ENCODE measurements at regions not wholly inside any gene's neighbourhood (a gene's known extent, or its start where the extent isn't known, plus 50 kb on each side); places are given as distances from the start of the nearest gene placed in this dataset.
"Not testable (repeated sequence)": the region's sequence is repeated elsewhere in the genome, so short reads cannot be mapped to it uniquely, and the experiment has no call there.

DNA sequence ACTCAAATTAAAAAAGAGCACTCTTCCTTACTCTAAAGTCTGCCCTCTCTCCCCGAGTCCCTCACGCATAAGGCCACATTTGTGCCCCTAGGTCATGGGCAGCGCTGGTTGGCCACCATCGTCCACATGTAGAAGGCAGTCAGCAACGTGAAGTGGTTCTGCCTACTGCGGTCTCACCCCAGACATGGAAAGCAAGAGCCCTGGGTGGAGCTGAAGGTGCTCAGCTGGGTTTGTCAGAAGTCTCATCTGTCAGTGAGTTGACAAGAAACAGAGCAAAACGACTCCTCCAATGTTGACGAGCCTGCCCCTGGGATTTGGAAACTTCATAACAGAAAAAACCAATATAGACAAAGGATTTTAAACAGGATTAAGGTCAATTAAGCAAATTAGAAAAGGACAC is 192.3 kb upstream of the PRSS58 start:
- Histone ChIP-seq H3K36me3 (no peaks in the 10 kb centered on the region), H3K9me3 (no peaks in the 10 kb centered on the region), H3K4me3 (no peak overlapping the region), H3K27me3 (no peaks in the 10 kb centered on the region), H3K27ac (no peak overlapping the region), H3K4me1 (no peaks in the 10 kb centered on the region), H3K9ac (ENCODE audit: low read depth in 2 of 2, low read length in 2 of 2) (no peak overlapping the region)
- TF ChIP-seq, protein P1, sequence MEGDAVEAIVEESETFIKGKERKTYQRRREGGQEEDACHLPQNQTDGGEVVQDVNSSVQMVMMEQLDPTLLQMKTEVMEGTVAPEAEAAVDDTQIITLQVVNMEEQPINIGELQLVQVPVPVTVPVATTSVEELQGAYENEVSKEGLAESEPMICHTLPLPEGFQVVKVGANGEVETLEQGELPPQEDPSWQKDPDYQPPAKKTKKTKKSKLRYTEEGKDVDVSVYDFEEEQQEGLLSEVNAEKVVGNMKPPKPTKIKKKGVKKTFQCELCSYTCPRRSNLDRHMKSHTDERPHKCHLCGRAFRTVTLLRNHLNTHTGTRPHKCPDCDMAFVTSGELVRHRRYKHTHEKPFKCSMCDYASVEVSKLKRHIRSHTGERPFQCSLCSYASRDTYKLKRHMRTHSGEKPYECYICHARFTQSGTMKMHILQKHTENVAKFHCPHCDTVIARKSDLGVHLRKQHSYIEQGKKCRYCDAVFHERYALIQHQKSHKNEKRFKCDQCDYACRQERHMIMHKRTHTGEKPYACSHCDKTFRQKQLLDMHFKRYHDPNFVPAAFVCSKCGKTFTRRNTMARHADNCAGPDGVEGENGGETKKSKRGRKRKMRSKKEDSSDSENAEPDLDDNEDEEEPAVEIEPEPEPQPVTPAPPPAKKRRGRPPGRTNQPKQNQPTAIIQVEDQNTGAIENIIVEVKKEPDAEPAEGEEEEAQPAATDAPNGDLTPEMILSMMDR (IDR thresholded peaks at IDR 0.05), result no peak
- intact Hi-C loops (cut with DNase I), result no loop called here
- DNase-seq, result no peak

DNA sequence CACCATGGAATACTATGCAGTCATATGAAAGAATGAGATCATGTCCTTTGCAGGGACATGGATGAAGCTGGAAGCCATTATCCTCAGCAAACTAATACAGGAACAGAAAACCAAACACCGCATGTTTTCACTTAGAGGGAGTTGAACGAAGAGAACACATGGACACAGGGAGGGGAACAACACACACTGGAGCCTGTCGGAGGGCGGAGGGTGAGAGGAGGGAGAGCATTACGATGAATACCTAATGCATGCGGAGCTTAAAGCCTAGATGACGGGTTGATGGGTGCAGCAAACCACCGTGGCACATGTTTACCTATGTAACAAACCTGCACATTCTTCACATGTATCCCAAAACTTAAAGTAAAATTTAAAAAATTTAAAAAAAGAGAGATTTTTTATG is 191.0 kb upstream of the PRSS58 start:
- H3K9ac ChIP-seq (ENCODE audit: low read depth in 2 of 2, low read length in 2 of 2); H3K27ac ChIP-seq; H3K27me3 ChIP-seq; DNase-seq; H3K36me3 ChIP-seq; H3K4me1 ChIP-seq; H3K4me3 ChIP-seq; H3K9me3 ChIP-seq; intact Hi-C loops (cut with DNase I): not testable (repeated sequence)

DNA sequence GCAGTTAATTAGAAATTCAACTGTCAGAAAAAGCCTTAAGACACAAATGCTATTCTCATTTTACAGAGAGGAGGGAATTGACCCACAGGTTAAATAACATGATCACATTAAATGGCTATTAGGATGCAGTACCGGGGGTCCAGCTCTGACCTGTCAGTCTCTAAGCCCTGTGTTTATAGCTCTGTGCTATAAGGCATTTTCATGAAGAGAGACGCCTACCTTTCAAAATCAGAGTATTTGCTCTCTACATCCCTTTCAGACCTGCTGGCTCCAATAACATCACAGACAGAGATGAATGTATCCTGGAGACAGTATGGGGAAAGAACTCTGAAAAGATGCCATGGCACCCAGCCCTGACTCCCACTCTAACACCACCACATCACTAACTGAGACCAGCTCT is 189.9 kb upstream of the PRSS58 start:
- no peak overlapping the region for H3K27ac ChIP-seq
- H3K4me1 ChIP-seq, result no peaks in the 10 kb centered on the region
- H3K9me3 ChIP-seq, result no peaks in the 10 kb centered on the region
- H3K9ac ChIP-seq (ENCODE audit: low read depth in 2 of 2, low read length in 2 of 2), result no peak overlapping the region
- intact Hi-C loops (cut with DNase I), result no loop called here
- no peaks in the 10 kb centered on the region for H3K27me3 ChIP-seq
- no peaks in the 10 kb centered on the region for H3K36me3 ChIP-seq
- TF ChIP-seq, protein P1 (IDR thresholded peaks at IDR 0.05), result no peak
- DNase-seq, result no peak
- H3K4me3 ChIP-seq, result no peak overlapping the region

DNA sequence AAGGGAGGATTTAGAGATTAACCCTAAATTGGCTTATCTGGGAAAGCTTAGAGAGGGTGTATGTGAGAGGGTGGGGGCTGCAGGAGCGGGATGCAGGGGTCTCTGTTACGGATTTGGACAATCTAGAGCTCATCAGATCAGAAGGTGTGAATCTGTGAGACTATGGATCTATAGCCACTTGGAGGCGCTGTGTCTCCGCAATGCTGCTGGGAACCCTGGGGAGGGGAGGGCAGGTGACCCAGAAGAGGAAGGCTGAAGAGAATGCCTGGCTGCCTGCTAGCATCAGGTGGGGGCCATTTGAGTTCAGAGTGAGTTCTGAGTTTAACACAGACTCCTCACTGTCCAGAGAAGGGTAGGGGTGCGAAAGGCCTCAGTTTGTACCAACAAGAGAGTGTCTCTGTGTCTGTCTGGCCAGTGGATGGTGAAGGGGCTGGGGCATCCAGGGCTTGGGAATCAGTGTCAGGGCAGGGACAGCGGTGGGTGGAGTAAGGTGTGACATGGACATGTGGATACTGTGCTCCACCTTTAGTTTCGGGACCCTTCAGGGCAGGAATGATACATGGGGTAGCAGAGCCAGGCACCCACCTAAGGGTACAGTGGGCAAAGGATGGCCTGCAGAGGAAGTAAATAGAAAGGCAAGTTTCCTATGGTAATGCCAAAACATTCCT is 187.3 kb upstream of the PRSS58 start:
- Histone ChIP-seq H3K4me1 (no peaks in the 10 kb centered on the region), H3K36me3 (no peaks in the 10 kb centered on the region), H3K9ac (ENCODE audit: low read depth in 2 of 2, low read length in 2 of 2) (no peak overlapping the region), H3K27ac (no peak overlapping the region), H3K4me3 (no peak overlapping the region), H3K9me3 (no peaks in the 10 kb centered on the region), H3K27me3 (no peaks in the 10 kb centered on the region)
- no peak for DNase-seq
- TF ChIP-seq, protein P1 (IDR thresholded peaks at IDR 0.05), result no peak
- intact Hi-C loops (cut with DNase I), result no loop called here

DNA sequence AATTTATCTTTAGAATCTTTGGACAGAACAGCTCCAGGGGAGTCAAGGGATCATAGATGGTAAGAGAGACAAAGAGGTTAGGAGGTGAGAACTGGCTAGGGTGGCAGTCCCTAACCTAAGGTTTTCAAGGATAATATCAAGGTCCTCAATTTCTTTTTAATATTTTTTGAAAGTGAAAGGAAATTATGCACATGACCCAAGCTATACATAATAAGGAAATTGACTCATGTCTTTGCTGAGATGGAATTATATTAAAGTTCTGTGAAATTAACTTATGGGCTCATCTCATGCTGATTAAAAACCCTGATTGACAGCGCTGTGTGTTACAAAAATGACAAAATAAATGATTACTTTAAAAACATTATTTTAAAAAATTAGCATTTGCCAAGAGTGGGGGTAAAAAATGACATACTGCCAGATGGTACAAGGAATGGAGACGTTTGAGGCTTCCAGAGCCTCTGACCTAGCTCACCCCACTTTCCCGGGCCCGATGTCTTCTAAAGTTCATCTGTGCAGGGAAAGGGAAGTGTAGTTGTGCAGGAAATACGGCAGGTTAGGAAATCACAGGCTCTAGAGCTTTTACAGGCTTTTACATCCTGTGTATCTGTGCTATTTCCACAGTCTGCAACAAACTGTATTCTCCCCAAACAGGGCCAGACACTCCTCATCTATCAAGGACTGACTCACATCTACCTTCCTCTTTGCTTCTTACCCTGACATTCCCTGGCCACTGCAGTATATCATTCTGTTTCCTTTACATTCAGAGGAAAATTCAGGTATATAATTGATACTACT is 185.6 kb upstream of the PRSS58 start:
- no peak overlapping the region for H3K4me3 ChIP-seq
- no peak for DNase-seq
- no peaks in the 10 kb centered on the region for H3K9me3 ChIP-seq
- intact Hi-C loops (cut with DNase I), result no loop called here
- H3K27me3 ChIP-seq, result no peaks in the 10 kb centered on the region
- peaks cover 3% of the 10 kb centered on the region for H3K4me1 ChIP-seq
- H3K27ac ChIP-seq, result no peak overlapping the region
- H3K9ac ChIP-seq (ENCODE audit: low read depth in 2 of 2, low read length in 2 of 2), result no peak overlapping the region
- TF ChIP-seq, protein P1 (IDR thresholded peaks at IDR 0.05), result no peak
- no peaks in the 10 kb centered on the region for H3K36me3 ChIP-seq

DNA sequence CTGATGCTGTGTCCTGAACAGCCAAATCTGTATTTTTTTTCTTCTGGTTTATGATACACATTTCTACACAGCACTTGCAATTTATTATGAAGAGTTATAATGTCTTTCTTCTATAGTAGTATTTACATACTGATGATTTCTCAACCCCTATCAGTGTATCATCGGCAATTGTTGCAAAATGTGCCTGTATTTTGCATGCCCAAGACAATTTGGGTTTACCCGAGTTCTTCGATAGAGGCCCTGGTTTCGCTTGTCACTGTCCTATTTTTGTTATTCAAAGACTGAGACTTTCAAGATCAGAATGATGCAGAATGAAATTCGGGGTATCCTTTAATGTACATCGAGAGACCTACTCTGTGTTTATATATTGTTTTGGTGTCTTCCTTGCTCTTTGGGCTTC is 184.5 kb upstream of the PRSS58 start:
- Histone ChIP-seq H3K9me3 (no peaks in the 10 kb centered on the region), H3K27me3 (no peaks in the 10 kb centered on the region), H3K4me3 (no peak overlapping the region), H3K36me3 (no peaks in the 10 kb centered on the region), H3K27ac (no peak overlapping the region), H3K9ac (ENCODE audit: low read depth in 2 of 2, low read length in 2 of 2) (no peak overlapping the region), H3K4me1 (peaks cover 5% of the 10 kb centered on the region)
- intact Hi-C loops (cut with DNase I), result no loop called here
- no peak for DNase-seq
- TF ChIP-seq, protein P1 (IDR thresholded peaks at IDR 0.05), result no peak
